H9 (cell line): ENCODE measurements at regions not wholly inside any gene's neighbourhood (a gene's known extent, or its start where the extent isn't known, plus 50 kb on each side); places are given as distances from the start of the nearest gene placed in this dataset.

Source experiments
- DNase-seq: peaks from one replicate; pipeline ENCODE4 v3.0.0-alpha.2; 2017
- H2AFZ ChIP-seq: one replicate; pipeline ENCODE4 v1.6.1; 2013; ENCODE audit warnings: mild to moderate bottlenecking, low read length, control low read depth, moderate library complexity
- H2AK5ac ChIP-seq: 2 replicates; pipeline ENCODE4 v1.6.1; 2013; ENCODE audit warnings: low read length, control low read depth, mixed read lengths; ENCODE audit not compliant: insufficient read length
- H2BK120ac ChIP-seq: one replicate; pipeline ENCODE4 v1.6.1; 2013; ENCODE audit warnings: low read depth, mild to moderate bottlenecking, low read length, control low read depth, inconsistent platforms; ENCODE audit not compliant: poor library complexity, severe bottlenecking
- H2BK12ac ChIP-seq: 2 replicates; pipeline ENCODE4 v1.6.1; 2013; ENCODE audit warnings: low read length, control low read depth, mixed read lengths, low read depth; ENCODE audit not compliant: insufficient read length
- H2BK15ac ChIP-seq: 2 replicates; pipeline ENCODE4 v1.6.1; 2013; ENCODE audit warnings: low read depth, low read length, control low read depth
- H2BK20ac ChIP-seq: one replicate; pipeline ENCODE4 v1.6.1; 2013; ENCODE audit warnings: low read depth, mild to moderate bottlenecking, low read length, control low read depth, inconsistent platforms; ENCODE audit not compliant: poor library complexity, severe bottlenecking
- H2BK5ac ChIP-seq: 2 replicates; pipeline ENCODE4 v1.6.1; 2013; ENCODE audit warnings: low read length, control low read depth, mixed read lengths; ENCODE audit not compliant: insufficient read length
- H3K14ac ChIP-seq: 2 replicates; pipeline ENCODE4 v1.6.1; 2013; ENCODE audit warnings: low read length, control low read depth; ENCODE audit not compliant: insufficient read depth
- H3K18ac ChIP-seq: 2 replicates; pipeline ENCODE4 v1.6.1; 2013; ENCODE audit warnings: low read depth, mild to moderate bottlenecking, mixed read lengths, low read length, control low read depth; ENCODE audit not compliant: insufficient read length
- H3K23ac ChIP-seq: 2 replicates; pipeline ENCODE4 v1.6.1; 2013; ENCODE audit warnings: low read length, control low read depth, mixed read lengths, low read depth; ENCODE audit not compliant: insufficient read length
- H3K23me2 ChIP-seq: 2 replicates; pipeline ENCODE4 v1.6.1; 2013; ENCODE audit warnings: low read depth, mild to moderate bottlenecking, mixed read lengths, low read length, control low read depth; ENCODE audit not compliant: insufficient read length, poor library complexity, severe bottlenecking
- H3K27ac ChIP-seq: 2 replicates; pipeline ENCODE4 v1.5.1; 2013; ENCODE audit warnings: low read length, control low read depth, mixed read lengths, low read depth; ENCODE audit not compliant: insufficient read length
- H3K27me3 ChIP-seq: 2 replicates; pipeline ENCODE4 v1.6.1; 2013; ENCODE audit warnings: low read length, control low read depth, inconsistent platforms; ENCODE audit not compliant: insufficient read depth
- H3K4ac ChIP-seq: 2 replicates; pipeline ENCODE4 v1.6.1; 2013; ENCODE audit warnings: low read depth, mild to moderate bottlenecking, control low read depth, inconsistent platforms, low read length, moderate library complexity
- H3K4me1 ChIP-seq: 2 replicates; pipeline ENCODE4 v1.6.1; 2013; ENCODE audit warnings: low read length, control low read depth, inconsistent platforms; ENCODE audit not compliant: insufficient read depth
- H3K4me2 ChIP-seq: 2 replicates; pipeline ENCODE4 v1.6.1; 2013; ENCODE audit warnings: low read length, control low read depth, mixed read lengths; ENCODE audit not compliant: insufficient read length, insufficient read depth
- H3K56ac ChIP-seq: 2 replicates; pipeline ENCODE4 v1.6.1; 2013; ENCODE audit warnings: low read depth, mild to moderate bottlenecking, mixed read lengths, low read length, control low read depth; ENCODE audit not compliant: insufficient read length
- H3K79me1 ChIP-seq: 2 replicates; pipeline ENCODE4 v1.6.1; 2013; ENCODE audit warnings: low read depth, mild to moderate bottlenecking, moderate library complexity, low read length, control low read depth, inconsistent platforms; ENCODE audit not compliant: insufficient read depth, poor library complexity, severe bottlenecking
- H3K79me2 ChIP-seq: 2 replicates; pipeline ENCODE4 v1.6.1; 2013; ENCODE audit warnings: low read length, control low read depth, inconsistent platforms; ENCODE audit not compliant: insufficient read depth
- H3K9ac ChIP-seq: 2 replicates; pipeline ENCODE4 v1.6.1; 2013; ENCODE audit warnings: low read length, control low read depth, mixed read lengths; ENCODE audit not compliant: insufficient read length; ENCODE audit errors: extremely low read depth
- H3K9me3 ChIP-seq: one replicate; pipeline ENCODE4 v1.6.1; 2013; ENCODE audit warnings: low read depth, low read length, inconsistent platforms; ENCODE audit not compliant: control insufficient read depth
- H3T11ph ChIP-seq: one replicate; pipeline ENCODE4 v1.6.1; 2013; ENCODE audit warnings: mild to moderate bottlenecking, low read length, control low read depth, inconsistent platforms
- H4K20me1 ChIP-seq: one replicate; pipeline ENCODE4 v1.6.1; 2013; ENCODE audit not compliant: control insufficient read depth, insufficient read length, insufficient read depth
- H4K5ac ChIP-seq: 2 replicates; pipeline ENCODE4 v1.6.1; 2013; ENCODE audit warnings: low read depth, mild to moderate bottlenecking, mixed read lengths, low read length, control low read depth; ENCODE audit not compliant: insufficient read length
- H4K8ac ChIP-seq: replicated peaks from 2 replicates; pipeline ENCODE4 v1.6.1; 2013; ENCODE audit warnings: low read length, control low read depth, mixed read lengths, low read depth; ENCODE audit not compliant: insufficient read length
- H4K91ac ChIP-seq: 2 replicates; pipeline ENCODE4 v1.6.1; 2013; ENCODE audit warnings: low read depth, mild to moderate bottlenecking, moderate library complexity, mixed read lengths, low read length, control low read depth; ENCODE audit not compliant: insufficient read length
- H3K27ac Mint-ChIP-seq, 3 experiments: 2 replicates in 2 of 3; 3 replicates in 1 of 3; pipeline ENCODE4 v1.8.0; 2020 to 2021; ENCODE audit warnings: mixed read lengths in 3 of 3, mild to moderate bottlenecking in 1 of 3, moderate library complexity in 1 of 3
- H3K27me3 Mint-ChIP-seq: 2 replicates; pipeline ENCODE4 v1.8.0; 2021; ENCODE audit warnings: low read depth, mild to moderate bottlenecking, moderate library complexity, mixed read lengths
- H3K36me3 Mint-ChIP-seq, 3 experiments: 2 replicates in 2 of 3; 3 replicates in 1 of 3; pipeline ENCODE4 v1.8.0; 2020 to 2021; ENCODE audit warnings: low read depth in 3 of 3, mixed read lengths in 3 of 3; ENCODE audit not compliant: insufficient read depth in 1 of 3
- H3K4me1 Mint-ChIP-seq, 2 experiments: 2 replicates each; pipeline ENCODE4 v1.8.0; 2020; ENCODE audit warnings: mixed read lengths in 2 of 2
- H3K4me3 Mint-ChIP-seq, 2 experiments: 2 replicates in 1 of 2; 3 replicates in 1 of 2; pipeline ENCODE4 v1.8.0; 2020 to 2021; ENCODE audit warnings: mild to moderate bottlenecking in 2 of 2, mixed read lengths in 2 of 2, moderate library complexity in 1 of 2
- H3K9me3 Mint-ChIP-seq, 2 experiments: 2 replicates in 1 of 2; 3 replicates in 1 of 2; pipeline ENCODE4 v1.8.0; 2020; ENCODE audit warnings: mild to moderate bottlenecking in 2 of 2, mixed read lengths in 2 of 2, moderate library complexity in 1 of 2
- CTCF ChIP-seq: fragments of 200-600 bp; sonication (generic); conservative IDR thresholded peaks from 3 replicates; pipeline ENCODE4 v1.8.0; 2021; ENCODE audit warnings: antibody characterized with exemption, mild to moderate bottlenecking

- no peak overlapping the region for H3K9ac ChIP-seq
- Mint-ChIP-seq H3K9me3 (no peaks in the 10 kb centered on the region; a peak in 2 of 5 replicates), H3K27ac (no peak overlapping the region), H3K4me3 (no peak overlapping the region), H3K36me3 (no peaks in the 10 kb centered on the region), H3K27me3 (no peaks in the 10 kb centered on the region), H3K4me1 (peaks cover 0 to 6% of the 10 kb centered on the region in 2 experiments; a peak in 1 of 4 replicates)
- H3K27ac ChIP-seq: no peak overlapping the region
- no peaks in the 10 kb centered on the region for H3K79me1 ChIP-seq
- H4K8ac ChIP-seq: no peak overlapping the region
- no peak overlapping the region for H3K4me2 ChIP-seq
- no peak overlapping the region for H3K23ac ChIP-seq
- no peak overlapping the region for H4K91ac ChIP-seq
- H3K4ac ChIP-seq: no peak overlapping the region
- no peak overlapping the region for H2BK5ac ChIP-seq
- no peaks in the 10 kb centered on the region for H3K79me2 ChIP-seq
- H3K56ac ChIP-seq: no peak overlapping the region
- no peak overlapping the region for H4K5ac ChIP-seq
- no peak overlapping the region for H2BK20ac ChIP-seq
- TF ChIP-seq CTCF: no peak
- no peaks in the 10 kb centered on the region for H3K27me3 ChIP-seq
- no peak overlapping the region for H3T11ph ChIP-seq
- no peak for DNase-seq
- H4K20me1 ChIP-seq: no peaks in the 10 kb centered on the region
- H3K18ac ChIP-seq: no peak overlapping the region
- no peak overlapping the region for H2BK15ac ChIP-seq
- H3K4me1 ChIP-seq: no peaks in the 10 kb centered on the region
- H3K9me3 ChIP-seq: no peaks in the 10 kb centered on the region
- no peak overlapping the region for H3K14ac ChIP-seq
- H3K23me2 ChIP-seq: no peaks in the 10 kb centered on the region
- no peak overlapping the region for H2BK12ac ChIP-seq
- no peak overlapping the region for H2BK120ac ChIP-seq
- H2AFZ ChIP-seq: no peak overlapping the region
- no peak overlapping the region for H2AK5ac ChIP-seq
Observed at GRCh38 chr7:68438811-68439210, 1159.5 kb upstream of the AUTS2 start.
